ENCODE measurements at regions not wholly inside any gene's neighbourhood (a gene's known extent, or its start where the extent isn't known, plus 50 kb on each side); places are given as distances from the start of the nearest gene placed in this dataset.

DNA sequence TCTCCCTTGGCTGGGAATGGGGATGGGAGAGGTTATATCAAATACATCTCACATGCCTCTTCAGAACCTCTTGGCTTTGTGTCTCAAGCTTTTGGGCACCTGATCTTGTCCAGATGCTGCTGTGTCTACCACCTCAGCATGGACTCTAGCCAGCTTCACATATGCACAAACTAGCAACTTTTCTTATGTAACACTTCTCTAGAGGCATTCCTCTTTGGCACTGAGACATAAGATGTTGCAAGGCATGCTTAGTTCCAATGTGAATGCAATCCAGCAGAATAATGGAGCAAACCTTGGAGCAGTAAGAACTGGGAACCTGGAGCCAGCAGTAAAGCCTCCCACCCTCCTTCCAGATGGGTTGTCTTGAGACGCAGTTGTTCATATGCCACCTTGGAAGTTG is 113.4 kb upstream of the TMEM47 start:
- TF ChIP-seq, protein P1, sequence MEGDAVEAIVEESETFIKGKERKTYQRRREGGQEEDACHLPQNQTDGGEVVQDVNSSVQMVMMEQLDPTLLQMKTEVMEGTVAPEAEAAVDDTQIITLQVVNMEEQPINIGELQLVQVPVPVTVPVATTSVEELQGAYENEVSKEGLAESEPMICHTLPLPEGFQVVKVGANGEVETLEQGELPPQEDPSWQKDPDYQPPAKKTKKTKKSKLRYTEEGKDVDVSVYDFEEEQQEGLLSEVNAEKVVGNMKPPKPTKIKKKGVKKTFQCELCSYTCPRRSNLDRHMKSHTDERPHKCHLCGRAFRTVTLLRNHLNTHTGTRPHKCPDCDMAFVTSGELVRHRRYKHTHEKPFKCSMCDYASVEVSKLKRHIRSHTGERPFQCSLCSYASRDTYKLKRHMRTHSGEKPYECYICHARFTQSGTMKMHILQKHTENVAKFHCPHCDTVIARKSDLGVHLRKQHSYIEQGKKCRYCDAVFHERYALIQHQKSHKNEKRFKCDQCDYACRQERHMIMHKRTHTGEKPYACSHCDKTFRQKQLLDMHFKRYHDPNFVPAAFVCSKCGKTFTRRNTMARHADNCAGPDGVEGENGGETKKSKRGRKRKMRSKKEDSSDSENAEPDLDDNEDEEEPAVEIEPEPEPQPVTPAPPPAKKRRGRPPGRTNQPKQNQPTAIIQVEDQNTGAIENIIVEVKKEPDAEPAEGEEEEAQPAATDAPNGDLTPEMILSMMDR (IDR thresholded peaks at IDR 0.05) = no peak
- no peak for TF ChIP-seq POLR2A (IDR thresholded peaks at IDR 0.05)
